ENCODE measurements at regions not wholly inside any gene's neighbourhood (a gene's known extent, or its start where the extent isn't known, plus 50 kb on each side); places are given as distances from the start of the nearest gene placed in this dataset.

- H3K27ac Mint-ChIP-seq, result no peak overlapping the region
- peaks cover 5% of the 10 kb centered on the region for H3K9me3 Mint-ChIP-seq
- WGBS, 2 experiments (ENCODE audit: insufficient coverage in 1 of 2, insufficient read length in 1 of 2), result 95 to 100% methylated on average over 2 to 4 of the region's 4 CpGs
Measured at GRCh38 chr9:25177858-25178257, 500.4 kb downstream of the TUSC1 start.

GRCh38 chr9:25129537-25129936 lies 548.7 kb downstream of the TUSC1 start:
- H3K27me3 ChIP-seq (ENCODE audit: control insufficient read depth, insufficient read depth, low read length, poor library complexity, severe bottlenecking), result no peaks in the 10 kb centered on the region
- H3K4me3 ChIP-seq (ENCODE audit: low read length), result no peak overlapping the region
- DNase-seq, result no peak
- no peak overlapping the region for H3K27ac Mint-ChIP-seq
- 80 to 97% methylated on average over 1 to 2 of the region's 2 CpGs for WGBS, 2 experiments (ENCODE audit: insufficient coverage in 1 of 2, insufficient read length in 1 of 2)
- H3K9me3 Mint-ChIP-seq, result peaks cover 1% of the 10 kb centered on the region
- no peaks in the 10 kb centered on the region for H3K36me3 Mint-ChIP-seq (ENCODE audit: low read depth)
- H3K36me3 ChIP-seq (ENCODE audit: control insufficient read depth, insufficient read depth, low read length), result no peaks in the 10 kb centered on the region
- no peaks in the 10 kb centered on the region for H3K9me3 ChIP-seq (ENCODE audit: control insufficient read depth, low read length)
- H3K27me3 Mint-ChIP-seq (ENCODE audit: insufficient read depth), result no peaks in the 10 kb centered on the region
- H3K9ac ChIP-seq (ENCODE audit: extremely low read depth, low read length, poor library complexity, severe bottlenecking), result no peak overlapping the region
- no peak overlapping the region for H3K27ac ChIP-seq (ENCODE audit: low read depth, low read length)
- TF ChIP-seq CTCF (conservative IDR thresholded peaks at IDR 0.05), result no peak
- no peak overlapping the region for H3K4me3 Mint-ChIP-seq
- H3K4me1 Mint-ChIP-seq, result peaks cover 5% of the 10 kb centered on the region
- no peaks in the 10 kb centered on the region for H3K4me1 ChIP-seq (ENCODE audit: control insufficient read depth, insufficient read depth, low read length)

More at GRCh38 chr9:25177858-25178257, 500.4 kb downstream of the TUSC1 start:
- H3K27me3 ChIP-seq (ENCODE audit: control insufficient read depth, insufficient read depth, low read length, poor library complexity, severe bottlenecking), result no peaks in the 10 kb centered on the region
- no peaks in the 10 kb centered on the region for H3K4me1 ChIP-seq (ENCODE audit: control insufficient read depth, insufficient read depth, low read length)
- peak; percentile 52 for DNase-seq
- H3K9me3 ChIP-seq (ENCODE audit: control insufficient read depth, low read length), result peaks cover 4% of the 10 kb centered on the region
- Mint-ChIP-seq H3K36me3 (ENCODE audit: low read depth) (no peaks in the 10 kb centered on the region), H3K4me1 (peaks cover 3% of the 10 kb centered on the region), H3K27me3 (ENCODE audit: insufficient read depth) (no peaks in the 10 kb centered on the region), H3K4me3 (no peak overlapping the region)
- no peak overlapping the region for H3K9ac ChIP-seq (ENCODE audit: extremely low read depth, low read length, poor library complexity, severe bottlenecking)
- TF ChIP-seq CTCF (conservative IDR thresholded peaks at IDR 0.05), result no peak
- no peaks in the 10 kb centered on the region for H3K36me3 ChIP-seq (ENCODE audit: control insufficient read depth, insufficient read depth, low read length)
- no peak overlapping the region for H3K27ac ChIP-seq (ENCODE audit: low read depth, low read length)
- H3K4me3 ChIP-seq (ENCODE audit: low read length), result no peak overlapping the region

GRCh38 chr9:25121811-25122210 lies 556.4 kb downstream of the TUSC1 start:
- H3K36me3 ChIP-seq (ENCODE audit: control insufficient read depth, insufficient read depth, low read length), result no peaks in the 10 kb centered on the region
- H3K4me1 Mint-ChIP-seq, result no peaks in the 10 kb centered on the region
- H3K36me3 Mint-ChIP-seq (ENCODE audit: low read depth), result no peaks in the 10 kb centered on the region
- H3K27ac Mint-ChIP-seq, result no peak overlapping the region
- TF ChIP-seq CTCF (conservative IDR thresholded peaks at IDR 0.05), result no peak
- H3K4me3 Mint-ChIP-seq, result no peak overlapping the region
- no peak overlapping the region for H3K27ac ChIP-seq (ENCODE audit: low read depth, low read length)
- no peak for DNase-seq
- H3K27me3 ChIP-seq (ENCODE audit: control insufficient read depth, insufficient read depth, low read length, poor library complexity, severe bottlenecking), result no peaks in the 10 kb centered on the region
- no peaks in the 10 kb centered on the region for H3K9me3 ChIP-seq (ENCODE audit: control insufficient read depth, low read length)
- no peaks in the 10 kb centered on the region for H3K4me1 ChIP-seq (ENCODE audit: control insufficient read depth, insufficient read depth, low read length)
- H3K4me3 ChIP-seq (ENCODE audit: low read length), result no peak overlapping the region
- H3K27me3 Mint-ChIP-seq (ENCODE audit: insufficient read depth), result no peaks in the 10 kb centered on the region
- H3K9me3 Mint-ChIP-seq, result peaks cover 5% of the 10 kb centered on the region
- H3K9ac ChIP-seq (ENCODE audit: extremely low read depth, low read length, poor library complexity, severe bottlenecking), result no peak overlapping the region
